ENCODE measurements at regions not wholly inside any gene's neighbourhood (a gene's known extent, or its start where the extent isn't known, plus 50 kb on each side); places are given as distances from the start of the nearest gene placed in this dataset.

DNA sequence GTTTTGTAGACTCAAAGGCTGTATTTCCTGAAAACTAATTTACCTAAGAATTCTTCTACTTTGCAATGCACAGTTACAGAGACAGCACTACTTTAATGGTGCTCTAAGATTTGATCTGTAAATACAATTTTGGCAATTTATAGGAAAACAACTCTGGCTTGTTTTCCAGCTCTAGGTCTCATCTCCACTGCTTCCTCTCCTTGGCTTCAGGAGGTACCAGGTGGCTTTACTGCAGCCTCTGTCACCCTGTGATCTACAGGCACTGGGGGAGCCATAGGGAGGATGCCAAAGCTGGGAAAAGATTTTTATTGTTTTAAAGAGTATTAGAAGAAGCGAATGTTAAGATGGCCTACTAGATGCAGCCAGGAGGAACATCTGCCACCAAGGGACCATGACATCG is 1563.6 kb downstream of the OLFM4 start:
- TF ChIP-seq, protein P1, sequence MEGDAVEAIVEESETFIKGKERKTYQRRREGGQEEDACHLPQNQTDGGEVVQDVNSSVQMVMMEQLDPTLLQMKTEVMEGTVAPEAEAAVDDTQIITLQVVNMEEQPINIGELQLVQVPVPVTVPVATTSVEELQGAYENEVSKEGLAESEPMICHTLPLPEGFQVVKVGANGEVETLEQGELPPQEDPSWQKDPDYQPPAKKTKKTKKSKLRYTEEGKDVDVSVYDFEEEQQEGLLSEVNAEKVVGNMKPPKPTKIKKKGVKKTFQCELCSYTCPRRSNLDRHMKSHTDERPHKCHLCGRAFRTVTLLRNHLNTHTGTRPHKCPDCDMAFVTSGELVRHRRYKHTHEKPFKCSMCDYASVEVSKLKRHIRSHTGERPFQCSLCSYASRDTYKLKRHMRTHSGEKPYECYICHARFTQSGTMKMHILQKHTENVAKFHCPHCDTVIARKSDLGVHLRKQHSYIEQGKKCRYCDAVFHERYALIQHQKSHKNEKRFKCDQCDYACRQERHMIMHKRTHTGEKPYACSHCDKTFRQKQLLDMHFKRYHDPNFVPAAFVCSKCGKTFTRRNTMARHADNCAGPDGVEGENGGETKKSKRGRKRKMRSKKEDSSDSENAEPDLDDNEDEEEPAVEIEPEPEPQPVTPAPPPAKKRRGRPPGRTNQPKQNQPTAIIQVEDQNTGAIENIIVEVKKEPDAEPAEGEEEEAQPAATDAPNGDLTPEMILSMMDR (IDR thresholded peaks at IDR 0.05; ENCODE audit: low read depth, low read length, poor library complexity, severe bottlenecking) = no peak
- TF ChIP-seq EZH2phosphoT487 (IDR thresholded peaks at IDR 0.05; ENCODE audit: borderline replicate concordance, low read length) = no peak
